GM18505 (cell line): ENCODE measurements at regions not wholly inside any gene's neighbourhood (a gene's known extent, or its start where the extent isn't known, plus 50 kb on each side); places are given as distances from the start of the nearest gene placed in this dataset.

Source experiments
- ATAC-seq: cut with Tn5 transposase; IDR thresholded peaks from one replicate; pipeline ENCODE4 v1.9.1; 2021; ENCODE audit not compliant: unreplicated experiment
- POLR2A ChIP-seq: IDR thresholded peaks from 4 replicates; pipeline ENCODE4 v1.6.1; 2011; ENCODE audit warnings: borderline replicate concordance; ENCODE audit not compliant: insufficient read depth, insufficient read length; ENCODE audit errors: extremely low read depth

DNA sequence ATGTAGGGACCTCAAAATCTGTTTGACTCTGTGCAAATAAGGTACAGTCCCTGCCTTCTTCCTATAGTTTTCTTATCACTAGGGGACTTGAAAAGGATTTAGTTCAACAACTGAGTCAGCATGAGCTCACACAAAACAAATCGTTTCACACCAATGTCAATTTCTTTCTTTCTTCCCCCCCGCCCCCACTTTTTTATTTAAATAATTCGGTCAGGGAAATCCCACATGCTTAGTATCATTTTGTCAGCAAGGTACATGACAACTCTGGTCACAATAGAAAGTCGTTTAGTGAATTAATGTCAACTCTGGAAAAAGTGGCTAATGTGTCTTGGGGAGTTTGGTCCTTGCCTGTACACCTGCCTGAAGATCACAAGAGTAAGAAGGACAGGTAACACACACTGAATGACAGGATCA lies 232.2 kb upstream of the PLEKHG7 start:
- ATAC-seq: no peak
- TF ChIP-seq POLR2A: no peak

DNA sequence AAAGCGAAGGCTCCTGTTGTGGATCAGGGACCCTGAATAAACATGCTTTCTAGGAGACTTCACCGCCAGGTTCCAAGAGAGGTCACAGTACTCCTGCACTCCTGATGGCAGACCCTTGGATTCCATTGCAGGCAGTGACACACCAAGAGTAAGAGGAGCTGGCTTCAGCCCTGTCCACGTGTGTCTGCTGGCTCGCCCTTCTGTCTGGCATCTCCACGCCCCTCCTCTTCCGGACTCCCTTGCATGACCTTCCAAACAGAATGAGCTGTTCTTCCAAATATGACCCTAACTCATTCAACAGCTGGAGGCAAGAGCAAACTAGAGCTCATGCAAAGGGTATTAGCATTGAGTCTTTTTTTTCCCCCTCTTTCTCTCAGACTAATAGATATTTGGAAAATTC lies 233.0 kb upstream of the PLEKHG7 start:
- no peak for TF ChIP-seq POLR2A
- ATAC-seq: no peak

DNA sequence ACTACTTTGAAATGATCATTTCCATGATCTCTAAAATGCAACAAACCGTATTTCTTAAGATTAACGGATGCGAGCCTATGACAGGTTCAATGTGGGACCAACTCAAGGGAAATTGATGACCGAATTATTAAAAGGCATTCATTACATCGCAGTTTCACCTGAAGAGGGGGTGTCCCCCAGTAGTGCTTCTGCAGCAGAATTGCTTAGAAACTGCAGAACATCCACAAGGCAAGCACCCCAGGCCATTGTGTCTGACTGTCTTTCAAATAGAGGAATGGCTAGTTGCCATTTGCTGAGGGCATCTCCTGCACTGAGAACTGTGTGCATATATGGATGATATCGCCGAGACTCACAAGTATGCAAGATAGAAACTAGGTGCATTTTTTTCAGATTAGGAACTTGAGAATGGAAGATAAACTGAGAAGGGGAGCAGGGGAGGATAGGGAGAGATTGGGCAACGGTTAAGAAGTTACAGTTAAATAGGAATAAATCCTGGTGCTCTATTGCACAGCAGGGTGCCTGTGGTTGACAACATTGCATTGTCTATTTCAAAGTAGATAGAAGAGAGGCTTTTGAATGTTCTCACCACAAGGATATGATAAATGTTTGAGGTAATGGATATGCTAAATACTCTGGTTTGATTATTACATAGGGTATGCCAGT lies 234.3 kb upstream of the PLEKHG7 start:
- no peak for ATAC-seq
- peak; percentile 25 for TF ChIP-seq POLR2A

DNA sequence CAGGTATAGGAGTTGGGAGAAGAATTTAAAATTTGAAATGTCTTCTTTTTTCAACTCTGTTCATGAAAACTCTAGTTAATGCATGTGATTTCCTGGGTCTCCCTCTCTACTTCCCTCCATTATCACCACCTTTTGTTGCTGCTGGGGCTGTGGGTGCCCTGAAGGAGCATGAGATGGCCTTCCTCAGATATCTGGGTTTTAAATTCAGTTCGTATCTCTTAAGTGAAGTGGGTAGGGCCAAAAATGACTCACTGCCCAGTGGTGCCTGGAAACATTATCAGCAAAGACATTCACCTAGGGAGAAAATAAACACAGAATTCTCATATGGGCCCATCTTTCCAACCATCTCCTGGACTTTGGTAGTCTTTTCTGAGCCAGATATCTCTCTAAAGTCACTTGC lies 234.9 kb upstream of the PLEKHG7 start:
- peak; percentile 57 for TF ChIP-seq POLR2A
- no peak for ATAC-seq

DNA sequence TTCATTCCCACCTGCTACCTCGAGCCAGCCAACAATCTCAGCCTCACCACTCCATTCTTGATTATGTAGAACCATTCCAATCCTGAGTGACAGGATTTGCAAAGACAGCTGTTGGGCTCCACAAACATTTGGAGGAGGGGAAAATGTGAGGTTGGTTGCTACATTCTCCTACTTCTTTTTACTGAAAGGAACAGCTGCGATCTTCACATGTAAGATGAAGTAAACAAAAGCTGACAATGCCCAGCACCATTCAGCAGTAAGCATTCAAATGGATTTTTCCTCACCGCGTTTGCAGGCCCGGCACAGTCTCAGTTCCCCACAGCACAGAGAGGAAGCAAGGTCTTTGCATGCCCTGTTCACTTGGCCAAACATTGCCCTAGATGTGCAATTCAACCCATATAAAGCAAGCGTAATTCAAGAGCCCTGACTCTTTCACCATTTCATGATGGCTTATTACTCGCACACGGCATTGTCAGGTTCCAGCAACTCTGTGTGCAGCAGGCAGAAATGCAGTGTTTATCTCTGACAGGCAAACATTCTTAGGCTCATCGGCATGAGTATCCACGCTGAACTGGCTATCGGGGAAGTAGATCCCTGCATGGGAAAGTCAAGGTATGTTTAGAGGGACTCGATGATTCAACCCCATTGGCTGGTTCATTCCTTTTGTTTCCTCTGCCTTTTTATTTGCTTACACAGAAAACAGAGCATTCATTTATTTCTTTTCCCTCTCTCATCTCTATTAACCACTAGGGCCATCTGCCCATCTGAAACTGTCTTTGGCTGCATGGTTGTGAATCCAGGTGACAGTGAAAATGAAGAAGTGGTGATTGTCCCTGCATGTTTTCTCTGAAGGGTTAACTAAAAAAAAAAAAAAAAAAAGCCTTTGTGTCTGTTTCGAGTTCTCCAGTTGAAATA lies 236.1 kb upstream of the PLEKHG7 start:
- TF ChIP-seq POLR2A: peak; percentile 90
- peak; percentile 36 for ATAC-seq

DNA sequence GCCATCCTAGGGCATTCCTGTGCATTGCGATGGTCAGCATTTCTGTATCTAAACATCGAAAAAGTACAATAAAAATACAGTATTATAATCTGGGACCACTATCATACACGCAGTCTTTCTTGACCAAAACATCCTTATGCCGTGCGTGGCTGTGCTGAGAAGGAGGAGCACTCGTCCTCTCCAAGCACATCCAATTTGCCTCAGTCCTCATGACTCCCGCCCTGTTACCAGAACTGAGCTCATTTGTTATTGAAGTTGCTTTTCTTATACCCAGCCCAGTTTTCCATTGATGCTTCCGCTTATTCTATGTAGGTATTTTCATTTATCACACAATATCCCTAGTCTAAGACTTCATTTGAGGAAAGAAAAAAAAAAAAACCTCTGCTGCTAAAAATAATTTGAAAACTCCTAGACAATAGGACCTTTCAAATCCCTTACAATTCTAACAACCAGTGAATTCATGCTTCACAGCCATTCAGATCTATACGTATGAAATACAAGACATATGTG lies 236.9 kb upstream of the PLEKHG7 start:
- peak; percentile 47 for TF ChIP-seq POLR2A
- ATAC-seq: no peak

DNA sequence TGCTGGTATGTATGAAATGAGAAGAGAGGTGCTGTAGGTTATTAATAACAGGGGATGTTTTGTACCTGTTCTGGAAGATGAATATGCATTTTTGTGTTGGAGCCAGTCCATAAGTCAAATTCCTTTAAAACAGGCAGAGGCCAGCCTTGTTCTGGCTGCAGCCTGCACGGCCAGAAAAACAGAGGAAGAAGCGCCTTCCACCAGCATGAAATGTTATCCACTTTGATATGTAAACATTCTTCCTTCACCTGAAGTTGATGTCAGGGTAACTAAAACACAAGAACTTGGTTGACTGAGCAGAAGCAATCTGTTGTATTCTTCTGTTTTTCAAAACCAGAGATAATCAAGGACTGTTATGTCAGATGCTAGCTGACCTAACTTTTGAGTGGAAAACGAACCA lies 237.9 kb upstream of the PLEKHG7 start:
- no peak for TF ChIP-seq POLR2A
- ATAC-seq: no peak

DNA sequence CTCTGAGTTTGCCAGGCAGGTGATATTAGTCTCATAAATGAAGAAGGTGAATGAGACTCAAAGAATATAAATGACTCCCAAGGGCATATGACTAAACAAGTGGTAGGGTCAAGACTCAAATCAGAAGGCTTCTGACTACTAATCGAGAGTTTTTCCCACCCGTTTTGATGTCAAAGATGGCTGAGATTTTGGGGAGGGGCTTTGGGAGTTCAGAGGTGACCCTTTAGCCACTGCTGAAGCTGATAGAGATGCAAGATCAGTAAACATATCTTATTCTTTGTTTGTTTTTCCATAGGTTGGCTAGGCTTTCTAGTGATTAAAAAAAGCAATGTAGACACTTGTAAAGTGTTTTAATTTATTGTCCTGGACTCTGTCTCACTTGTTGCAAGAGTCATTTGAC lies 239.6 kb upstream of the PLEKHG7 start:
- no peak for TF ChIP-seq POLR2A
- no peak for ATAC-seq

DNA sequence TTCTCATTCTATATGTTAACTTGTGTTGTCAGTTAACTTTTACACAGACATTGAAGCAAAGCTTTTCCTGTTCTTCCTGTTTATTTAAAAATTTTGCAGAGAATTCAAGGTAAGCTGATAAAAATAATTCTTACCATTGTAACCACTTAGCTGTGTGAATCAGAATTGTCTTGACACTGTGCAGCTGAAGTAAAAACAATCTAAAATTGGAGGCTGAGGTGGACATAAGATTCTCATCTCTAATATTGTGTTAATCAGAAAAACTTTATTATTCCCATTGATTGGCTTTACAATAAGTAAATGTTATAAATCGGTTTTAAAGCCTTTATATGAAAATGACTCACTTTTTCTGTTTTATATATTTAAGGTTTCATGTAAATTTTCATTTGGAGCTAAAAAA lies 240.3 kb upstream of the PLEKHG7 start:
- no peak for ATAC-seq
- TF ChIP-seq POLR2A: no peak

DNA sequence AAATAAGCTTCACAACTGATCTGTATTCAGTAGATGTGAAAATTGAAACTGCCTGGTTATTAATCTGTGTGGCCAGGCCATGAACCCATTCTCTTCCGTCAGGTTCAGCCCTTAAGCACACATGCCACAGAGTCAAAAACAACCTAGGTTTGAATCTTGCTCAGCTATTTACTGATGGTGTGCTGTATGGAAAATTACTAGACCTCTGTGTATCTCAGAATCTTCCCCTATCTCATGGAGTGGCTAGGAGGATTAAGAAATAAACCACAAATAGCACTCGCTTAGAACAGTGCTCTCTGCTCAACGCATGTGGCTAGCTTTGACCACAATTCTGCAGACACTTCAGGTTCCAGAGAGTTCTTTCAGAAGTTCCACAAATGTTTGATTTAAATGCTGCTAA lies 240.7 kb upstream of the PLEKHG7 start:
- peak; percentile 63 for ATAC-seq

DNA sequence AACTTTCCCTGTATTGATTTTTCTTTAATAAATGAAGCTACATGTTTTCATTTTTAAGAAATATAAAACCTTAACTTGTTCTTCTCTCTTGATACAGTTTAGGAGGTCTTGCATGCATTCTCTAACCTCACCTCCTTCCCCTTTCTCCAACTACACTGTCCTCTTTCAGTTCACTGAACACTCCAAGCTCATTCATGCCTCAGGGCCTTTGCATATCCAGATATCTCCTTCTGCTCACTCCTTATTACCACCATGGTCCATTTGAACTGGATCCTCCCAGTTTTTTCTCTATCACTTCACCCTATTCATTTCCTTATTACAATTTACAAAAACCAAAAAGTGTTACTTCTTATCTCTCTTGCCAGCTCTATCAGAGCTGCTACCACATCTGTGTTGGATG lies 242.9 kb upstream of the PLEKHG7 start:
- ATAC-seq: no peak
- TF ChIP-seq POLR2A: no peak

More for the DNA sequence above, 240.7 kb upstream of the PLEKHG7 start:
- no peak for TF ChIP-seq POLR2A

DNA sequence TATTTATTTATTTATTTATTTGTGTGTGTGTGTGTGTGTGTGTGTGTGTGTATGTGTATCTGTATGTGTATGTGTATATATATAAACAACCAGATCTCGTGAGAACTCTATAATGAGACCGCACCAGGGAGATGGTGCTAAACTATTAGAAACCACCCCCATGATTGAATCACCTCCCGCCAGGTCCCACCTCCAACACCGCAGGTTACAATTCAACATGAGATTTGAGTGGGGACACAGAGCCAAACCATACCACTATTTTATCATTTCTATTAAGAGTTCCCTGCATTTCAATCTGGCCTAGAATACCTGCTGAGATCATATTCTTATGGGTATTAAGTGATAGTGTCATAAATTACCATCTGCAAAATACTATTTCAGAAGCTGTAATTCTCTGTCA lies 243.8 kb upstream of the PLEKHG7 start:
- no peak for ATAC-seq
- TF ChIP-seq POLR2A: no peak

DNA sequence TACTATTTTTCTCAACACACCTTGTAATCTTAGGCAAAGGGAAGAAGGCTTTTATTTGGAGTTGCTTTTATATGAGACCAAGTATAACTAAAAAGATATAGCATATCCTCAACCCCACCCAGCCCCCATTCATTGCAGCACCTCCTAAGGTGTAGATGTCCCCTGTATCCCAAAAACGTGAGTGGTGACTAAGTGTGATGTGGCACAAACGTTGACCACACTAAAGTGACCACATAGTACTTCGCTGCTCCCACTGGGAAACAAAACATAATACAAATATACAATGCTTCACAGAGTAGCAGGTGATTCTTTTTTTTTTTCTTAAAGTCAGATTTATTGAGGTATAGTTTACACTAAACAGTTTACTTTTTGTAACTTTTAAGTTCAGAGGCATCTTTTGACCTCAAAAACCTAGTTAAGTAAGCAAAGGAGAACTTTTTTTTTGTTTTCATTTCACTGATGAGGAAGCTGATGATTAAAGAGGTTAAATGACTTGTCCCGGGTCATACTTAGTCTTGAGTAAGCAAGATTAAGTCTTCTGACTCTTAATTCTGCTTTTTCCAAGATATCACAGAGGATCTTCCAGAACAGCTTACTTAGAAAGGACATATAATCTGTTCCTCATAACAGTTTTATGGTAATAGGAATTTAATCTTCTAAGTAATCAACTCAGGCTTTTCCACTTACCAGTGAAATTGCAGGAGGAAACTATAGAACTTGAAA lies 245.2 kb upstream of the PLEKHG7 start:
- no peak for TF ChIP-seq POLR2A
- ATAC-seq: no peak
